ENCODE measurements at regions not wholly inside any gene's neighbourhood (a gene's known extent, or its start where the extent isn't known, plus 50 kb on each side); places are given as distances from the start of the nearest gene placed in this dataset.

- DNase-seq, result no peak
Observed at GRCh38 chr4:181966104-181966551, 277.1 kb upstream of the TENM3 start.

- no peak for DNase-seq
Observed at GRCh38 chr4:181967401-181967800, 275.8 kb upstream of the TENM3 start.

- DNase-seq, result no peak
Observed at GRCh38 chr4:181968371-181968770, 274.8 kb upstream of the TENM3 start.

- no peak for DNase-seq
Observed at GRCh38 chr4:181969151-181969550, 274.1 kb upstream of the TENM3 start.

- no peak for DNase-seq
Observed at GRCh38 chr4:181970366-181970765, 272.8 kb upstream of the TENM3 start.

- DNase-seq, result no peak
Observed at GRCh38 chr4:181971411-181971810, 271.8 kb upstream of the TENM3 start.

GRCh38 chr4:181971973-181972372, 271.2 kb upstream of the TENM3 start:
- DNase-seq, result no peak

GRCh38 chr4:181976764-181977163, 266.4 kb upstream of the TENM3 start:
- no peak for DNase-seq

- no peak for DNase-seq
Observed at GRCh38 chr4:181982437-181982836, 260.8 kb upstream of the TENM3 start.

- DNase-seq, result no peak
Observed at GRCh38 chr4:181982856-181983255, 260.3 kb upstream of the TENM3 start.

GRCh38 chr4:181987392-181987791, 255.8 kb upstream of the TENM3 start:
- no peak for DNase-seq

GRCh38 chr4:181989071-181989470, 254.1 kb upstream of the TENM3 start:
- no peak for DNase-seq

- DNase-seq, result no peak
Observed at GRCh38 chr4:181991369-181992108, 251.7 kb upstream of the TENM3 start.

GRCh38 chr4:181998398-181999295, 244.6 kb upstream of the TENM3 start:
- no peak for DNase-seq

- DNase-seq, result no peak
Observed at GRCh38 chr4:182000077-182000476, 243.1 kb upstream of the TENM3 start.

GRCh38 chr4:182010876-182011275, 232.3 kb upstream of the TENM3 start:
- no peak for DNase-seq

GRCh38 chr4:182014164-182014563, 229.0 kb upstream of the TENM3 start:
- no peak for DNase-seq

- no peak for DNase-seq
Observed at GRCh38 chr4:182015014-182015413, 228.2 kb upstream of the TENM3 start.

- no peak for DNase-seq
Observed at GRCh38 chr4:182015893-182016292, 227.3 kb upstream of the TENM3 start.

GRCh38 chr4:182017038-182017437, 226.2 kb upstream of the TENM3 start:
- DNase-seq, result no peak

- no peak for DNase-seq
Observed at GRCh38 chr4:182018691-182019090, 224.5 kb upstream of the TENM3 start.

GRCh38 chr4:182019148-182019652, 224.0 kb upstream of the TENM3 start:
- DNase-seq, result no peak

GRCh38 chr4:182022909-182023308, 220.3 kb upstream of the TENM3 start:
- DNase-seq, result no peak

Measured in left kidney (tissue), 1 donor.